ENCODE measurements at regions not wholly inside any gene's neighbourhood (a gene's known extent, or its start where the extent isn't known, plus 50 kb on each side); places are given as distances from the start of the nearest gene placed in this dataset.

DNA sequence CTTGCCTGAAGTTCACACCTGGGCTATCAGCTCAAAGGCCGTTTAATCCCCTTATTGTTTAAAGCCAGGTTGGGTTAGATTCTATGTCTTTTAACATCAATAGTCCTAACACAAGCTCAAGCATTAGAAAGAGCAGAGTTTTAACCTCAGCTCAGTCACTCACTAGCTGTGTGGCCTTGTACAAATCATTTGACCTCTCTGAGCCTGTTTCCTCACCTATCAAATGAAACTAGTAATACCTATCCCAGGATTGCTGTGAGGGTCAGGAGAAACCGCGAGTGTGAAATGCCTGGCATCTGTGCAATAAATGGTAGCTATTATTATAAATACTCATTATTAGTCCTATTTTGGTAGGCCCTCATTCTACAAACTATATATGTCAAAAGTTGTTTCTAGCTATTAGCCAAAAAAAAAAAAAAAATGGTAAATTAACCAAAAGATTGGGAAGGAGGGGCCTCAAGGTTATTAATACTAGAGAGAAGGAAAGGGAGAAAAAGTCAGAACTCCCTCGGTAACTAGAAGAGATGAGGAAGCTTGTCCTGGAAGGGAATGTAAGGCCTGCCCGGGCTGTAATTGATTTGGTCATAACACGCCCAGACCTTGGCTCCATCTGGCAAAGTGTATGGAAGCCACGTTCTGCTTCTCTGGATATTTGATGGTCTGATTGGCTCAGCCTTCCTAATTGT lies 510.5 kb upstream of the PROK2 start (continued):
- TF ChIP-seq EZH2 (IDR thresholded peaks at IDR 0.05; ENCODE audit: low read depth, low read length, severe bottlenecking): no peak
- TF ChIP-seq, protein P1, sequence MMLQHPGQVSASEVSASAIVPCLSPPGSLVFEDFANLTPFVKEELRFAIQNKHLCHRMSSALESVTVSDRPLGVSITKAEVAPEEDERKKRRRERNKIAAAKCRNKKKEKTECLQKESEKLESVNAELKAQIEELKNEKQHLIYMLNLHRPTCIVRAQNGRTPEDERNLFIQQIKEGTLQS (IDR thresholded peaks at IDR 0.05; ENCODE audit: insufficient read depth, low read depth, low read length): no peak
- no peak for TF ChIP-seq KDM4A (IDR thresholded peaks at IDR 0.05; ENCODE audit: low read depth, low read length, severe bottlenecking)

Data from H1 (cell line).